Muscle of leg (tissue), 3 donors: ENCODE measurements at regions not wholly inside any gene's neighbourhood (a gene's known extent, or its start where the extent isn't known, plus 50 kb on each side); places are given as distances from the start of the nearest gene placed in this dataset.

ENCODE experiments used
- DNase-seq: peaks from one replicate; pipeline ENCODE4 v3.0.0; 2013
- H3K27ac ChIP-seq: one replicate; pipeline ENCODE4 v1.5.1; 2013; ENCODE audit warnings: mild to moderate bottlenecking, low read length, control low read depth
- H3K27me3 ChIP-seq: one replicate; pipeline ENCODE4 v1.6.1; 2013; ENCODE audit warnings: low read length; ENCODE audit not compliant: control insufficient read depth, insufficient read depth
- H3K36me3 ChIP-seq: one replicate; pipeline ENCODE4 v1.6.1; 2013; ENCODE audit warnings: low read length; ENCODE audit not compliant: control insufficient read depth, insufficient read depth
- H3K4me1 ChIP-seq: one replicate; pipeline ENCODE4 v1.6.1; 2013; ENCODE audit warnings: low read length; ENCODE audit not compliant: control insufficient read depth, insufficient read depth
- H3K4me3 ChIP-seq: one replicate; pipeline ENCODE4 v1.5.1; 2013; ENCODE audit warnings: low read length, control low read depth
- H3K9me3 ChIP-seq: replicated peaks from 2 replicates; pipeline ENCODE4 v1.6.1; 2013; ENCODE audit warnings: low read depth, low read length; ENCODE audit not compliant: control insufficient read depth
- WGBS: methylation state at CpG from one replicate; pipeline ENCODE4 v1.1.5; 2013; ENCODE audit warnings: missing lambda C conversion rate; ENCODE audit not compliant: insufficient coverage; 5-methylcytosine and 5-hydroxymethylcytosine counted together

- H3K4me3 ChIP-seq, result no peak overlapping the region
- no peak overlapping the region for H3K27ac ChIP-seq
- peaks cover 16% of the 10 kb centered on the region for H3K4me1 ChIP-seq
- peaks cover 2% of the 10 kb centered on the region for H3K27me3 ChIP-seq
- no peaks in the 10 kb centered on the region for H3K36me3 ChIP-seq
- WGBS, result no CpG with 5 or more reads among the region's 3 CpGs
- no peaks in the 10 kb centered on the region for H3K9me3 ChIP-seq
- DNase-seq, result peak; percentile 56
Measured at GRCh38 chr15:92323525-92323924, 70.2 kb upstream of the ST8SIA2 start.

- peaks cover 16% of the 10 kb centered on the region for H3K4me1 ChIP-seq
- DNase-seq, result peak; percentile 93
- H3K9me3 ChIP-seq, result no peaks in the 10 kb centered on the region
- peaks cover 2% of the 10 kb centered on the region for H3K27me3 ChIP-seq
- H3K36me3 ChIP-seq, result no peaks in the 10 kb centered on the region
- no peak overlapping the region for H3K4me3 ChIP-seq
- 24% methylated on average over 4 of the region's 8 CpGs for WGBS
- no peak overlapping the region for H3K27ac ChIP-seq
Measured at GRCh38 chr15:92324101-92324963, 69.3 kb upstream of the ST8SIA2 start.

- Histone ChIP-seq H3K4me3 (no peak overlapping the region), H3K36me3 (no peaks in the 10 kb centered on the region), H3K27me3 (no peaks in the 10 kb centered on the region), H3K9me3 (no peaks in the 10 kb centered on the region), H3K4me1 (peaks cover 16% of the 10 kb centered on the region), H3K27ac (no peak overlapping the region)
- WGBS, result 43% methylated on average over 2 of the region's 6 CpGs
- DNase-seq, result peak; percentile 16
Measured at GRCh38 chr15:92326236-92326635, 67.4 kb upstream of the ST8SIA2 start.

GRCh38 chr15:92327033-92327432 lies 66.6 kb upstream of the ST8SIA2 start:
- no peak overlapping the region for H3K4me3 ChIP-seq
- peaks cover 16% of the 10 kb centered on the region for H3K4me1 ChIP-seq
- no peak overlapping the region for H3K27ac ChIP-seq
- DNase-seq, result no peak
- H3K36me3 ChIP-seq, result no peaks in the 10 kb centered on the region
- no peaks in the 10 kb centered on the region for H3K9me3 ChIP-seq
- 68% methylated on average over 4 of the region's 4 CpGs for WGBS
- H3K27me3 ChIP-seq, result no peaks in the 10 kb centered on the region

GRCh38 chr15:92328207-92328606 lies 65.5 kb upstream of the ST8SIA2 start:
- Histone ChIP-seq H3K36me3 (no peaks in the 10 kb centered on the region), H3K9me3 (peaks cover 5% of the 10 kb centered on the region), H3K27ac (no peak overlapping the region), H3K27me3 (no peaks in the 10 kb centered on the region), H3K4me1 (peaks cover 10% of the 10 kb centered on the region), H3K4me3 (no peak overlapping the region)
- no CpG with 5 or more reads among the region's 1 CpG for WGBS
- no peak for DNase-seq

- WGBS, result 95% methylated on average over 2 of the region's 6 CpGs
- no peak overlapping the region for H3K4me3 ChIP-seq
- H3K36me3 ChIP-seq, result no peaks in the 10 kb centered on the region
- DNase-seq, result no peak
- peaks cover 5% of the 10 kb centered on the region for H3K9me3 ChIP-seq
- no peak overlapping the region for H3K27ac ChIP-seq
- H3K4me1 ChIP-seq, result no peaks in the 10 kb centered on the region
- H3K27me3 ChIP-seq, result no peaks in the 10 kb centered on the region
Measured at GRCh38 chr15:92332125-92332899, 61.4 kb upstream of the ST8SIA2 start.

GRCh38 chr15:92333709-92334108 lies 60.0 kb upstream of the ST8SIA2 start:
- Histone ChIP-seq H3K4me1 (no peaks in the 10 kb centered on the region), H3K27me3 (no peaks in the 10 kb centered on the region), H3K9me3 (peaks cover 5% of the 10 kb centered on the region), H3K36me3 (no peaks in the 10 kb centered on the region), H3K4me3 (no peak overlapping the region), H3K27ac (no peak overlapping the region)
- no peak for DNase-seq
- WGBS, result no CpG with 5 or more reads among the region's 2 CpGs

- H3K27me3 ChIP-seq, result peaks cover 3% of the 10 kb centered on the region
- H3K9me3 ChIP-seq, result peaks cover 5% of the 10 kb centered on the region
- no peaks in the 10 kb centered on the region for H3K4me1 ChIP-seq
- no peaks in the 10 kb centered on the region for H3K36me3 ChIP-seq
- peak; percentile 12 for DNase-seq
- no peak overlapping the region for H3K27ac ChIP-seq
- no peak overlapping the region for H3K4me3 ChIP-seq
- 70% methylated on average over 1 of the region's 2 CpGs for WGBS
Measured at GRCh38 chr15:92336419-92336987, 57.2 kb upstream of the ST8SIA2 start.

- DNase-seq, result no peak
- Histone ChIP-seq H3K9me3 (no peaks in the 10 kb centered on the region), H3K27ac (no peak overlapping the region), H3K27me3 (peaks cover 20% of the 10 kb centered on the region), H3K4me1 (peaks cover 10% of the 10 kb centered on the region), H3K36me3 (no peaks in the 10 kb centered on the region), H3K4me3 (no peak overlapping the region)
- WGBS, result 90% methylated on average over 2 of the region's 3 CpGs
Measured at GRCh38 chr15:92339361-92339760, 54.3 kb upstream of the ST8SIA2 start.
